GM12891 (cell line): ENCODE measurements at regions not wholly inside any gene's neighbourhood (a gene's known extent, or its start where the extent isn't known, plus 50 kb on each side); places are given as distances from the start of the nearest gene placed in this dataset.

Experiments
- POLR2A ChIP-seq: IDR thresholded peaks from 2 replicates; pipeline ENCODE4 v1.6.1; 2011; ENCODE audit warnings: low read depth, low read length, control low read depth
- POLR2AphosphoS5 ChIP-seq: IDR thresholded peaks from 2 replicates; pipeline ENCODE4 v1.6.1; 2011; ENCODE audit warnings: low read depth, low read length, control low read depth
- TAF1 ChIP-seq: IDR thresholded peaks from 2 replicates; pipeline ENCODE4 v1.6.1; 2011; ENCODE audit warnings: low read depth, low read length, control low read depth

- TF ChIP-seq POLR2A = no peak
- TF ChIP-seq TAF1 = no peak
- no peak for TF ChIP-seq POLR2AphosphoS5
Observed at GRCh38 chr2:58584606-58585118, 343.5 kb upstream of the FANCL start.
